Stimulated activated naive CD4-positive, alpha-beta T cell (primary cell): ENCODE measurements at regions not wholly inside any gene's neighbourhood (a gene's known extent, or its start where the extent isn't known, plus 50 kb on each side); places are given as distances from the start of the nearest gene placed in this dataset.

Source experiments
- DNase-seq, 6 experiments: peaks; one replicate each; lab custom pipeline; 2025; lab: John Stamatoyannopoulos, UW

GRCh38 chr11:128226106-128226716 lies 361.1 kb downstream of the ETS1 start:
- no peak for DNase-seq

DNA sequence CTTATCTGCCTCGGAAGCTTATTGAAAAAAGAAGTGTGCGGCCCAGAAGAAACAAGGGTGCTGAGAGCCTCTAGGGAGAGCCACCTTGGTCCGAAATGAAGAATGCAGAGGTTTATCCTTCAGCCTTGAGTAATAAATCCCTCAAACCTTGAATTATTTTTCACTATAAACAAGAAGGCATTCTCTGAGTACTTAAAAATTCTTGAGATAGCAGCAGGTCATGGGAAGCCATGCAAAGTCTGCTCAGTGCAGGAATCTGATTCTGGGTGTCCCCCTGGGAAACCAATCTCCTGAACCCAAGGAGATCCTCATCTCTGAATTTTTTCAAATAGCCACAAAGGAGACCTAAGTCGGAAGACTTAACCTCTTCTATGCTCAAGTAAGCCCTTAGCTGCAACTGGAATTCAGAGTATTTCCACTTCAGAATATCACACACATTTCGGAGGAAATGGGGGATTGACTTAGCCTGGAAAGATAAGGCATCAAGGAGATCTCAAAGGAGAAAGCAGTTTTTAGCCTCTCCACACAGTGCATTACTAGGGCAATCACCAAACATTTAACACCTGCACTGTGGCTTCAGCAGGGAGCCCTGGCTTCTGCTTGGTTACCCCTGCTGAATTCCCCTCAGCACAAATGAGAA lies 365.0 kb downstream of the ETS1 start:
- no peak for DNase-seq

DNA sequence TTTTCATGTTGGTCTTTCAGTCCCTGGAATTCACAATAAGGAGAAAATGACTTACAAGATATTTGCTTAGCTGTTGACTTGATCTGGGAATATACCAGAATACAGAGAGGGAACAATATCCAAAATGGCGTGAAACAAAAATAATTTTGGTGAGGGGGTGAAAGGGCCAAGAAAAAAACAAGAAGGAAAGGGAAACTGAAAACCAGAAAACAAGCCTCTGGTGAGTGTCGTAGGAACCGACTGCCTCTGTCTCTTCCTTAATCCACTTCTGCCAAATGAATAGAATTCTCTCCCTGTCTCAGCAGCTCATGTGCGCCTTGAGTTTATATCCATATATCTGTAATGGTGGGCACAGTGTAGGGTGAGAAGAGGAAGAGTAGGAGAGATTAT lies 367.6 kb downstream of the ETS1 start:
- DNase-seq, result no peak

- no peak for DNase-seq
Measured at GRCh38 chr11:128216198-128216597, 371.2 kb downstream of the ETS1 start.

GRCh38 chr11:128215238-128215882 lies 372.0 kb downstream of the ETS1 start:
- no peak for DNase-seq

DNA sequence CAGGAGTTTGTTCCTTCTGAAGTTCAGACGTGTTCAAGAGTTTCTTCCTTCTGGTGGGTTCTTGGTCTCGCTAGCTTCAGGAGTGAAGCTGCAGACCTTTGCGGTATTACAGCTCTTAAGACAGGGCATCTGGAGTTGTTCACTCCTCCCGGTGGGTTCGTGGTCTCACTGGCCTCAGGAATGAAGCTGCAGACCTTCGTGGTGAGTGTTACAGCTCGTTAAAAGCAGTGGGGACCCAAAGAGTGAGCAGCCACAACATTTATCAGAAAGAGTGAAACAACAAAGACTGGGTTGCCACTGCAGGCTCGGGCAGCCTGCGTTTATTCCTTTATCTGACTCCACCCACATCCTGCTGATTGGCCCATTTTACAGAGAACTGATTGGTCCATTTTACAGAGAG lies 373.1 kb downstream of the ETS1 start:
- DNase-seq, result no peak

DNA sequence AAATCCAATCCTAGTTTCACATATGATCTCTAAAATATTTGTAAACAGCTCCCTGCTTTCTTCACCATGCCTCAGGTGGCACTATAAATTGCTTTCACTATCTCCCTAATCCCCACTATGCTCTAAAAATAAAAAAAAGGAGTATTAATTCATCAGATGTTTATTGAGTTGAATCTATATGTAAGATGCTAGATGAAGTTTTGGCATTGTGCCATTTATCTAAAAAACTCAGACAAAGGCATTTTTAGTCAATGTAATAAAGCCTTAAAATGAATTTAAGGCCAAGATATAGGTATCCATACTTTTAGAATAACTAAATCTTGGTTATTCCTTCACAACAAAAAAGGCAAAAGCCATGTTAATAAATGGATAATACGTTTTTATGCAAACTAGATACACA lies 373.9 kb downstream of the ETS1 start:
- no peak for DNase-seq

DNA sequence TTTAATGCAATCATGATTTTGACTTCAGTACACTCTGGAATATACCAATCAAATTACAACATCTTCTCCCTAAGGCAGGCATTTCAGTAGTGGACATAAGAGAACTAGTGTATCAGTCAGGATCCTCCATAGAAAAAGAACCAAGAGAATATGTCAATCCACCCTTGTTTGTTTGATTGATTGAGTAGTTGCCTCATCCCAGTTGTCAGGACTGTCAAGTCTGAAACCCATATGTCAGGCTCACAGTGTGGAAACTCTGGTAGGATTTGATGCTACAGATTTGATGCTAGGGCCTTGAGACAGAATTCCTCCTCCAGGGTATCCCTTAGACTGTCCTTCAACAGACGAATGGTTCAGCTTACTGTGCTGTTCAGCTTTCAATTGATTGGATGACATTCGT lies 375.0 kb downstream of the ETS1 start:
- no peak for DNase-seq

DNA sequence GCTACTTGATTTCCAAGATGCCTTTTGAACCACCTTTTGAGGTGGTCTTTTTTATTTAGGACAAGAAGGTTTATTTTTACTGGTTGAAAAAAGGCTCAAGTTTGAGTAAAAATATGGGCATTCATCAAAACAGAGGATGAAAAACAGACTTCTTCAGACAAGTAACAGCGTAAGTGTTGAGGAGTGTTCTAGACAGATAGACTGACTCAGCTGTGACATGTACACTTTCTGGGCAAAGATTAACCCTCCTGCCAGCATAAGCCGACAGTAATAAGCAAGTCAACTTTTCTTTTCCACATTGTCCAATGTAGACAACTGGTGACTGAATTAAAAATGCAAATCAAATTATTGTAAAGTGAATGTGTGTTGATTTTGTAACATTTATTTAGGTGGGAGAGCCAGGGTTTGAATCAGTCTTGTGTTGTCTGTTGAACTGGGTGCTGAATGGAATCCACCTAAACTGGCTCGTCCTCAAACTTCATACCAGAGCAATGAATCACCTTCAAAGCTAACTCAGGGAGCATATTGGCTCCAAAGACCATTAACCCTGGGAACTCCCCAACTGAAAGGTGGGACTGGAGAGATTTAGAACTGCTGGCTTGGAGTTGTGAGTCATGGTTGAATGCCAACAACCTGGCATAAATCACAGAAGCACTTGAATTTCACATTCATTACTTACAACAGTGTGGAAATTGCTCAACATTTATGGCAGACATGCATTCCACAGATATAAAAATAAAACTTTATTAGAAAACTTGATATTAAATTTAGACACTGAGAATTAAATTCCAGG lies 377.0 kb downstream of the ETS1 start:
- no peak for DNase-seq

DNA sequence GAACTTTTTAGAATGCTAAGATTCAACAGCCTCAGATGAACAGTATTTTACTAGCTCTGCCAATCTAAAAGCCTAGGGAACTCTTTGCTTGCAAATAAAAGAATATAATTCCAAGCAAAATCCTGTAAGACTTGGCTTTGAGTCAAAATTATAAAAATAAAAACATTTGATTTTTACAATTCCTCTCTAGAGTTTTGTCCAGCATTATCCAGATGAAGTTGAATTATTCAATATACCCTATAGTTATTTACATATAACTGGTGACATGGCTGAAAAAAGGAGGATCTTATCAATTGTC lies 378.3 kb downstream of the ETS1 start:
- DNase-seq, result no peak

DNA sequence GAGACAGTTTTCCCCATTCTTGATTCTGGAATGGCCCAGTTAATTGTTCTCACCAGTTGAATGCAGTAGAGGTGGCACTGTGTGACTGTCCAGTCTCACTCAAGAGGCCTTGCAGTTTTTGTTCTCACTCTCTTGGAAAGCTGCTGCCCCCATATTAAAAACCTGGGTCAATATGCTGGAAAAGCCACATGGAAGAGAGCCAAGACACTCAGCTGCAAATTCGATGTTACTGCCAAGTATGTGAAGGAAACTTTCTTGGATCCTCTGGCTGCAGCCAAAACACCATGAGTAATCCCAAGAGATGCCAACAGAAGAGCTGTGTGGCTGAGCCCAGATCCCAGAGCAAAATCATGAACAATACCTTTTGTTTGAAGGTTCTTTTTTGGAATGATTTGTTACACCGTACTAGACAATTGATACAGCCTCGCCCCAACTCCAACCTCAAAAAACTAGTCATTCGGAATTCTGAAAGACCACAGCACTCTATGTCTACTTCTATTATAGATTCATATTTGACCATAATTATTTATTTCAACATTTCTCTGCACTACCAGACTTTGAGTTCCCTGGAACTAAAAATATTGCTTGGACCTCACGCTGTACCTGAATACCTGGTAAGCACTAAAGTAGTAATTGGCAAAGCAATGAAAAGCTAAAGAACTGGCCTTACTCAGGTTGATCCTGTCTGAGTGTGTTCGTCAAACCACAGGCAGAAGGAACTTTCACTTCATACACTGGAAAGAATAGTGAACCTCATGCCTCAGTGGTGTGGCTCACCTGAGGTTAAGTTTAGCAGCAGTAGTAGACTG lies 378.8 kb downstream of the ETS1 start:
- DNase-seq, result no peak

- no peak for DNase-seq
Measured at GRCh38 chr11:128207861-128208321, 379.5 kb downstream of the ETS1 start.

GRCh38 chr11:128206461-128206860 lies 380.9 kb downstream of the ETS1 start:
- no peak for DNase-seq

- DNase-seq, result no peak
Measured at GRCh38 chr11:128205796-128206195, 381.6 kb downstream of the ETS1 start.

GRCh38 chr11:128204898-128205297 lies 382.5 kb downstream of the ETS1 start:
- no peak for DNase-seq

DNA sequence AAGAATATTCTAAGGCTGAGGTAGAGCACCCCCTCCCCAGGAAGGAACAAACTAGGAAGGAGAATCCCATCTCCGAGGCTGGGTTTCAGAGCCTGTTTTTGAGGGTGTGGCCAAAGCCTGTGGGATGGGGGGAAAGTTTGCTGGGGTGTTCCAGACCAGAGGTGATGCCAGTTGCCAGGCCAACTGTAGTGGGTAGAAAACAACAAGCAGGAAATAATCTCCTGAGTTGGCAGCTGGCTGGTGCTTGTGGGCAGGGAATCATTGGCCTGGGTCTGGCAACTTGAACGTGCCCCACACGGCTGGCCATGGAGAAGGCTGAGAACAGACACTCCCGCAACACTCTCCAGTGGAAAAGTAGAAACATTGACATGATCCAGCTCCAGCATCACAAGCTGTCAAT lies 385.6 kb downstream of the ETS1 start:
- DNase-seq, result no peak

GRCh38 chr11:128201009-128201408 lies 386.3 kb downstream of the ETS1 start:
- DNase-seq, result no peak

DNA sequence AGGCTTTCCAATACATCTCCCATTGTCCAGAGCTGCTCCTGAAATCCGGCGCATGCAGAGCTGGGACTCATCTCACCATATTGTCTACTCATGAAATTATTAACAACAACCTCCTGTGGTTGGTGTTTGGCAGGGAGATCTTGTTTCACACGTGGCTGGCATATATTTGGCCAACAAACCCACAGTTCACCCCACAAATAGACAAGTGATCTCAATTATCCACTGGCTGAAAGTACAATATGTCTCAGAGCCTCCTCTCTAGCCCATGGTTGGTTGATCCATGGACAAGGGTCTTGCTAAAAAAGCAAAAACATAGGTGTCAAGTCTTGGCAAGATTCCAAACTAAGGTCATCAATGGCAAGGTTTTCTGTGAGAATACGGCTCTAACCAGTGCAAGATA lies 386.9 kb downstream of the ETS1 start:
- DNase-seq, result no peak

- no peak for DNase-seq
Measured at GRCh38 chr11:128198216-128198772, 389.1 kb downstream of the ETS1 start.

- no peak for DNase-seq
Measured at GRCh38 chr11:128196235-128196634, 391.1 kb downstream of the ETS1 start.

- DNase-seq, result no peak
Measured at GRCh38 chr11:128195756-128196155, 391.6 kb downstream of the ETS1 start.
